A549 (cell line): ENCODE measurements at regions not wholly inside any gene's neighbourhood (a gene's known extent, or its start where the extent isn't known, plus 50 kb on each side); places are given as distances from the start of the nearest gene placed in this dataset.

Source experiments
- ATAC-seq, 2 experiments: fragments of 200-7000 bp in 1 of 2; fragments of >200 bp in 1 of 2; cut with Nextera tagmentation in 1 of 2; cut with Tn5 transposase in 1 of 2; 3 replicates each; pipeline versions ENCODE4 v1.8.0 to v1.9.1; 2018 to 2020; ENCODE audit warnings: mild to moderate bottlenecking in 1 of 2, moderate library complexity in 1 of 2
- CTCF ChIA-PET: fragments of 300-600 bp; sonication (Branson Sonifier 250); formaldehyde crosslinking; extraction: SDS; loops from one replicate; lab custom pipeline; 2021; ENCODE audit warnings: antibody characterized with exemption, inconsistent platforms; lab: Yijun Ruan, JAX
- POLR2A ChIA-PET: fragments of 350-600 bp; formaldehyde crosslinking; extraction: SDS; loops from one replicate; lab custom pipeline; 2021; ENCODE audit warnings: antibody characterized with exemption, inconsistent platforms; lab: Yijun Ruan, JAX
- DNase-seq, 2 experiments: peaks; one replicate each; pipeline versions ENCODE4 v3.0.0 to v3.0.0-alpha.2; 2011 to 2016; ENCODE audit warnings: low read depth in 1 of 2, low spot score in 1 of 2
- FAIRE-seq: peaks from 2 replicates; lab custom pipeline; 2011; peaks lifted over from hg19 to GRCh38; lab: Jason Lieb, UNC
- H3K27ac ChIP-seq, 2 experiments: fragments of >200 bp; sonication (Bioruptor Twin); formaldehyde crosslinking; 3 replicates each; pipeline ENCODE4 v1.5.1; 2016 to 2017
- H3K4me1 ChIP-seq: fragments of >200 bp; sonication (Bioruptor Twin); formaldehyde crosslinking; 3 replicates; pipeline ENCODE4 v1.6.1; 2016
- H3K4me2 ChIP-seq: fragments of >200 bp; sonication (Bioruptor Twin); formaldehyde crosslinking; 3 replicates; pipeline ENCODE4 v1.6.1; 2016
- H3K4me3 ChIP-seq: fragments of >200 bp; sonication (Bioruptor Twin); formaldehyde crosslinking; 3 replicates; pipeline ENCODE4 v1.5.1; 2016
- H3K9me3 ChIP-seq: fragments of >200 bp; sonication (Bioruptor Twin); formaldehyde crosslinking; 3 replicates; pipeline ENCODE4 v1.6.1; 2016
- BHLHE40 ChIP-seq: IDR thresholded peaks from 2 replicates; pipeline ENCODE4 v1.6.1; 2012; ENCODE audit warnings: low read depth, low read length, inconsistent platforms
- CHD2 ChIP-seq: fragments of 150-350 bp; IDR thresholded peaks from 2 replicates; pipeline ENCODE4 v1.6.1; 2014; ENCODE audit warnings: low read length; ENCODE audit not compliant: partially characterized antibody
- FOSL2 ChIP-seq, 2 experiments: fragments of 450-650 bp in 1 of 2; fragments of >200 bp in 1 of 2; sonication (Bioruptor Twin) in 1 of 2; formaldehyde crosslinking; IDR thresholded peaks; 2 replicates each; pipeline versions ENCODE4 v1.5.0 to v1.6.1; 2016 to 2020; ENCODE audit warnings: mild to moderate bottlenecking in 1 of 2, moderate library complexity in 1 of 2
- FOXS1 ChIP-seq: fragments of 250-450 bp; sonication (Bioruptor Pico); IDR thresholded peaks from 2 replicates; pipeline ENCODE4 v1.5.0; 2020; ENCODE audit warnings: mild to moderate bottlenecking, moderate library complexity
- HOXA7 ChIP-seq: fragments of 250-450 bp; sonication (Bioruptor Pico); IDR thresholded peaks from 2 replicates; pipeline ENCODE4 v1.5.0; 2020; ENCODE audit warnings: mild to moderate bottlenecking, moderate library complexity
- HOXB13 ChIP-seq: fragments of 250-450 bp; sonication (Bioruptor Pico); IDR thresholded peaks from 2 replicates; pipeline ENCODE4 v1.5.0; 2020; ENCODE audit warnings: low read depth, mild to moderate bottlenecking, moderate library complexity
- HOXB5 ChIP-seq: fragments of 250-450 bp; sonication (Bioruptor Pico); IDR thresholded peaks from 2 replicates; pipeline ENCODE4 v1.5.0; 2020; ENCODE audit warnings: mild to moderate bottlenecking, moderate library complexity
- JUN ChIP-seq, 2 experiments: fragments of >200 bp; sonication (Bioruptor Twin); formaldehyde crosslinking; IDR thresholded peaks; 2 replicates in 1 of 2; 3 replicates in 1 of 2; pipeline ENCODE4 v1.6.1; 2016 to 2017
- KDM1A ChIP-seq: fragments of 200-600 bp; sonication (generic); IDR thresholded peaks from 2 replicates; pipeline ENCODE4 v1.6.1; 2016; ENCODE audit warnings: low read depth, mild to moderate bottlenecking
- MAFK ChIP-seq: fragments of 450-650 bp; IDR thresholded peaks from 2 replicates; pipeline ENCODE4 v1.6.1; 2014; ENCODE audit not compliant: partially characterized antibody
- PHF8 ChIP-seq: fragments of 200-600 bp; sonication (generic); IDR thresholded peaks from 2 replicates; pipeline ENCODE4 v1.6.1; 2016; ENCODE audit warnings: low read depth, mild to moderate bottlenecking, antibody characterized with exemption, moderate library complexity, borderline replicate concordance
- RAD21 ChIP-seq, 2 experiments: fragments of >200 bp in 1 of 2; sonication (Bioruptor Twin) in 1 of 2; formaldehyde crosslinking in 1 of 2; IDR thresholded peaks in 1 of 2; conservative IDR thresholded peaks in 1 of 2; 2 replicates in 1 of 2; 3 replicates in 1 of 2; pipeline ENCODE4 v1.6.1; 2012 to 2018; ENCODE audit warnings: inconsistent platforms in 1 of 2
- RCOR1 ChIP-seq: fragments of 150-350 bp; IDR thresholded peaks from 2 replicates; pipeline ENCODE4 v1.6.1; 2014; ENCODE audit warnings: antibody characterized with exemption, low read length, low read depth
- RNF2 ChIP-seq: fragments of 200-600 bp; sonication (generic); IDR thresholded peaks from 2 replicates; pipeline ENCODE4 v1.6.1; 2016; ENCODE audit warnings: low read depth, mild to moderate bottlenecking, antibody characterized with exemption, moderate library complexity, borderline replicate concordance
- SMC3 ChIP-seq: fragments of >200 bp; sonication (Bioruptor Twin); formaldehyde crosslinking; IDR thresholded peaks from 3 replicates; pipeline ENCODE4 v1.6.1; 2018; ENCODE audit warnings: inconsistent platforms
- SREBF2 ChIP-seq: fragments of 450-650 bp; IDR thresholded peaks from 2 replicates; pipeline ENCODE4 v1.6.1; 2014; ENCODE audit warnings: mild to moderate bottlenecking, moderate library complexity
- ZNF302 ChIP-seq: fragments of 250-450 bp; sonication (Bioruptor Pico); IDR thresholded peaks from 2 replicates; pipeline ENCODE4 v1.9.0; 2021; ENCODE audit warnings: inconsistent platforms, mild to moderate bottlenecking, moderate library complexity
- WGBS: methylation state at CpG from one replicate; pipeline ENCODE4 v1.1.6; 2017; ENCODE audit errors: missing lambda C conversion rate; 5-methylcytosine and 5-hydroxymethylcytosine counted together
- TF ChIP-seq, protein P1 (sequence below): fragments of >200 bp; sonication (Bioruptor Twin); formaldehyde crosslinking; IDR thresholded peaks from 3 replicates; pipeline ENCODE4 v1.6.1; 2016
- TF ChIP-seq, protein P2 (sequence below): fragments of >200 bp; sonication (Bioruptor Twin); formaldehyde crosslinking; IDR thresholded peaks from 3 replicates; pipeline ENCODE4 v1.5.1; 2016
- TF ChIP-seq, protein P3 (sequence below): fragments of 200-600 bp; sonication (generic); IDR thresholded peaks from 2 replicates; pipeline ENCODE4 v1.6.1; 2016; ENCODE audit warnings: antibody characterized with exemption, mild to moderate bottlenecking, moderate library complexity
- TF ChIP-seq, protein P4 (sequence below): IDR thresholded peaks from 2 replicates; pipeline ENCODE4 v1.6.1; 2012
- TF ChIP-seq, protein P5 (sequence below): fragments of 150-350 bp; IDR thresholded peaks from 2 replicates; pipeline ENCODE4 v1.6.1; 2014; ENCODE audit warnings: low read depth, mild to moderate bottlenecking, low read length

DNA sequence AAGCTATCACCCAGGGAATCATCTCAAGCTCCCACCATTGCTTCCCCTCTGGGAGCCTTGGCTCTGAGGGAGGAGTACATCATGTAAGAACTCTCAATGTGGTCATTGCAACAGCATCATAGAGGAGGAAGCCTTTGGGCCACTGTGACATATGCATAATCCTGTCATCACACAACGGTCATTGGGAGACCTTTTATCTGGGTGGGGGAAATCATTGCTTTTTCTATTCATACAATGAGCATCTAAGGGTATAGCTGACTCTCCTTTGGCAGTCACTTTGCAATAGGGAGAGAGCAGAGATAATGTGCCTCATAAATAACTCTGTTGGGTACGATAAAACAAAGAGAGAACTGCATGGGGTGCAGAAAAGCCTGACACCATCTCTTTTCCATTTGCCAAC, 155.2 kb upstream of the KCNIP4 start:
- no peak for DNase-seq
- no peak for ATAC-seq
- ChIA-PET CTCF (interaction anchor here (0.6 kb wide), 1 partner anchor 640 kb away, joined by 3 read pairs; no protein-coding TSS in a partner anchor), POLR2A (no interaction called here)
- H3K4me2 ChIP-seq: no peak overlapping the region
- WGBS: 2% methylated on average over 2 of the region's 2 CpGs
- no peaks in the 10 kb centered on the region for H3K4me1 ChIP-seq
- no peak for FAIRE-seq
- TF ChIP-seq BHLHE40: no peak
- no peak for TF ChIP-seq CHD2
- TF ChIP-seq ZNF302 (CRISPR knock-in tag): no peak
- no peak for TF ChIP-seq KDM1A
- TF ChIP-seq RAD21 (conservative IDR thresholded peaks at IDR 0.05 in 1 of 2, IDR thresholded peaks at IDR 0.05 in 1 of 2): no peak
- TF ChIP-seq HOXB5 (CRISPR knock-in tag): no peak
- H3K9me3 ChIP-seq: no peaks in the 10 kb centered on the region
- H3K4me3 ChIP-seq: no peak overlapping the region
- no peak overlapping the region for H3K27ac ChIP-seq

DNA sequence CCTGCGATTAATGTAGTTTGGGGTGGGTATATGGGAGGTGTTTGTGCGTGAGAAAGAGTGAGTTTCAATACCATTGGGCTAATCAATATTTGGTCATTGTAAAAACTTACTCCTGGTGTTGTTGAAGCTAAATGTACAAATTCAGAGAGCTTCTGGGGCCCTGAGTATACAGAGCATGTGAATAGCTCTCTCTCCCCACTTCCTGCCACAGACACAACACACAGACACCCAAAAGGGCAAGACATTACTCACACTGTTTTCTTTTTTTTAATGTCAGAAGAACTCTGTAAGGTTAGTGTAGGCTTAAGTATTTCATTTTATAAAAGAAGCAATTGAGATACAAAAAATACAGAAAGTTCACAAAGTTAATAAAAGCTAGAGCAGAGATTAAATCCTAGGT, 151.3 kb upstream of the KCNIP4 start:
- ChIA-PET POLR2A (no interaction called here), CTCF (no interaction called here)
- H3K27ac ChIP-seq: no peak overlapping the region

More for the DNA sequence above, 151.3 kb upstream of the KCNIP4 start:
- TF ChIP-seq SMC3: no peak
- no peak for TF ChIP-seq HOXB13 (CRISPR knock-in tag)
- no peak for TF ChIP-seq KDM1A
- TF ChIP-seq, protein P1, sequence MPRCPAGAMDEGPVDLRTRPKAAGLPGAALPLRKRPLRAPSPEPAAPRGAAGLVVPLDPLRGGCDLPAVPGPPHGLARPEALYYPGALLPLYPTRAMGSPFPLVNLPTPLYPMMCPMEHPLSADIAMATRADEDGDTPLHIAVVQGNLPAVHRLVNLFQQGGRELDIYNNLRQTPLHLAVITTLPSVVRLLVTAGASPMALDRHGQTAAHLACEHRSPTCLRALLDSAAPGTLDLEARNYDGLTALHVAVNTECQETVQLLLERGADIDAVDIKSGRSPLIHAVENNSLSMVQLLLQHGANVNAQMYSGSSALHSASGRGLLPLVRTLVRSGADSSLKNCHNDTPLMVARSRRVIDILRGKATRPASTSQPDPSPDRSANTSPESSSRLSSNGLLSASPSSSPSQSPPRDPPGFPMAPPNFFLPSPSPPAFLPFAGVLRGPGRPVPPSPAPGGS: no peak
- no peak for TF ChIP-seq HOXB5 (CRISPR knock-in tag)
- no peak for TF ChIP-seq HOXA7 (CRISPR knock-in tag)
- TF ChIP-seq, protein P2, sequence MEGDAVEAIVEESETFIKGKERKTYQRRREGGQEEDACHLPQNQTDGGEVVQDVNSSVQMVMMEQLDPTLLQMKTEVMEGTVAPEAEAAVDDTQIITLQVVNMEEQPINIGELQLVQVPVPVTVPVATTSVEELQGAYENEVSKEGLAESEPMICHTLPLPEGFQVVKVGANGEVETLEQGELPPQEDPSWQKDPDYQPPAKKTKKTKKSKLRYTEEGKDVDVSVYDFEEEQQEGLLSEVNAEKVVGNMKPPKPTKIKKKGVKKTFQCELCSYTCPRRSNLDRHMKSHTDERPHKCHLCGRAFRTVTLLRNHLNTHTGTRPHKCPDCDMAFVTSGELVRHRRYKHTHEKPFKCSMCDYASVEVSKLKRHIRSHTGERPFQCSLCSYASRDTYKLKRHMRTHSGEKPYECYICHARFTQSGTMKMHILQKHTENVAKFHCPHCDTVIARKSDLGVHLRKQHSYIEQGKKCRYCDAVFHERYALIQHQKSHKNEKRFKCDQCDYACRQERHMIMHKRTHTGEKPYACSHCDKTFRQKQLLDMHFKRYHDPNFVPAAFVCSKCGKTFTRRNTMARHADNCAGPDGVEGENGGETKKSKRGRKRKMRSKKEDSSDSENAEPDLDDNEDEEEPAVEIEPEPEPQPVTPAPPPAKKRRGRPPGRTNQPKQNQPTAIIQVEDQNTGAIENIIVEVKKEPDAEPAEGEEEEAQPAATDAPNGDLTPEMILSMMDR: no peak
- TF ChIP-seq, protein P3, sequence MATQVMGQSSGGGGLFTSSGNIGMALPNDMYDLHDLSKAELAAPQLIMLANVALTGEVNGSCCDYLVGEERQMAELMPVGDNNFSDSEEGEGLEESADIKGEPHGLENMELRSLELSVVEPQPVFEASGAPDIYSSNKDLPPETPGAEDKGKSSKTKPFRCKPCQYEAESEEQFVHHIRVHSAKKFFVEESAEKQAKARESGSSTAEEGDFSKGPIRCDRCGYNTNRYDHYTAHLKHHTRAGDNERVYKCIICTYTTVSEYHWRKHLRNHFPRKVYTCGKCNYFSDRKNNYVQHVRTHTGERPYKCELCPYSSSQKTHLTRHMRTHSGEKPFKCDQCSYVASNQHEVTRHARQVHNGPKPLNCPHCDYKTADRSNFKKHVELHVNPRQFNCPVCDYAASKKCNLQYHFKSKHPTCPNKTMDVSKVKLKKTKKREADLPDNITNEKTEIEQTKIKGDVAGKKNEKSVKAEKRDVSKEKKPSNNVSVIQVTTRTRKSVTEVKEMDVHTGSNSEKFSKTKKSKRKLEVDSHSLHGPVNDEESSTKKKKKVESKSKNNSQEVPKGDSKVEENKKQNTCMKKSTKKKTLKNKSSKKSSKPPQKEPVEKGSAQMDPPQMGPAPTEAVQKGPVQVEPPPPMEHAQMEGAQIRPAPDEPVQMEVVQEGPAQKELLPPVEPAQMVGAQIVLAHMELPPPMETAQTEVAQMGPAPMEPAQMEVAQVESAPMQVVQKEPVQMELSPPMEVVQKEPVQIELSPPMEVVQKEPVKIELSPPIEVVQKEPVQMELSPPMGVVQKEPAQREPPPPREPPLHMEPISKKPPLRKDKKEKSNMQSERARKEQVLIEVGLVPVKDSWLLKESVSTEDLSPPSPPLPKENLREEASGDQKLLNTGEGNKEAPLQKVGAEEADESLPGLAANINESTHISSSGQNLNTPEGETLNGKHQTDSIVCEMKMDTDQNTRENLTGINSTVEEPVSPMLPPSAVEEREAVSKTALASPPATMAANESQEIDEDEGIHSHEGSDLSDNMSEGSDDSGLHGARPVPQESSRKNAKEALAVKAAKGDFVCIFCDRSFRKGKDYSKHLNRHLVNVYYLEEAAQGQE: no peak
- no peak for TF ChIP-seq RCOR1
- TF ChIP-seq PHF8: no peak
- no peak for TF ChIP-seq FOXS1 (CRISPR knock-in tag)
- no peak for TF ChIP-seq SREBF2
- no peak for TF ChIP-seq MAFK
- TF ChIP-seq, protein P4, sequence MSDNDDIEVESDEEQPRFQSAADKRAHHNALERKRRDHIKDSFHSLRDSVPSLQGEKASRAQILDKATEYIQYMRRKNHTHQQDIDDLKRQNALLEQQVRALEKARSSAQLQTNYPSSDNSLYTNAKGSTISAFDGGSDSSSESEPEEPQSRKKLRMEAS: no peak
- TF ChIP-seq JUN (IDR thresholded peaks at IDR 0.05): no peak
- TF ChIP-seq RNF2: no peak
- TF ChIP-seq FOSL2 (IDR thresholded peaks at IDR 0.05): no peak
- no peak for TF ChIP-seq FOSL2 (CRISPR knock-in tag; IDR thresholded peaks at IDR 0.05)
- TF ChIP-seq, protein P5, sequence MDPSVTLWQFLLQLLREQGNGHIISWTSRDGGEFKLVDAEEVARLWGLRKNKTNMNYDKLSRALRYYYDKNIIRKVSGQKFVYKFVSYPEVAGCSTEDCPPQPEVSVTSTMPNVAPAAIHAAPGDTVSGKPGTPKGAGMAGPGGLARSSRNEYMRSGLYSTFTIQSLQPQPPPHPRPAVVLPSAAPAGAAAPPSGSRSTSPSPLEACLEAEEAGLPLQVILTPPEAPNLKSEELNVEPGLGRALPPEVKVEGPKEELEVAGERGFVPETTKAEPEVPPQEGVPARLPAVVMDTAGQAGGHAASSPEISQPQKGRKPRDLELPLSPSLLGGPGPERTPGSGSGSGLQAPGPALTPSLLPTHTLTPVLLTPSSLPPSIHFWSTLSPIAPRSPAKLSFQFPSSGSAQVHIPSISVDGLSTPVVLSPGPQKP: no peak
- TF ChIP-seq RAD21 (conservative IDR thresholded peaks at IDR 0.05 in 1 of 2, IDR thresholded peaks at IDR 0.05 in 1 of 2): no peak
- TF ChIP-seq, all 56 proteins: peak for 0
- H3K4me3 ChIP-seq: no peak overlapping the region
- DNase-seq (no peak), ATAC-seq (no peak), FAIRE-seq (no peak)
- H3K4me2 ChIP-seq: no peak overlapping the region
- H3K9me3 ChIP-seq: no peaks in the 10 kb centered on the region
- whole genome bisulfite sequencing: 2% methylated on average over 2 of the region's 2 CpGs
- no peaks in the 10 kb centered on the region for H3K4me1 ChIP-seq
